ENCODE measurements at regions not wholly inside any gene's neighbourhood (a gene's known extent, or its start where the extent isn't known, plus 50 kb on each side); places are given as distances from the start of the nearest gene placed in this dataset.

DNA sequence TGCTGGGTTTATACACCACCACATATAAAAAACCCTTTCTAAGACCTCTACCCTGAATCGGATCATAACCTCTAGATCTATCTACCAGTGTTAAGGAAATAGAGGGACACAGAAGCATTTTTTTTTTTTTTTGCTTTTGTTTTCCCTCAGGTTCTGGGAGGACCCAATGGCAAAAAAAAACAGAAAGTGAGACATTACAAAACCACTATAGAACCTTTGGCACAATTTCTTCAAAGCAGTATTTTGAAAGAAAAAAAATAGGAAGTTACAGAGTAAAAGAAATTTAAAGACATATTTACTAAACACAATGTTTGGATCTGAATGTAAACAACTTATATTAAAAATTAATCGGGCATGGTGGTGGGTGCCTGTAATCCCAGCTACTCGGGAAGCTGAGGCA, 1258.7 kb upstream of the GJE1 start:
- Histone ChIP-seq H3K27ac (no peak overlapping the region), H3K4me1 (no peaks in the 10 kb centered on the region), H3K4me3 (no peak overlapping the region), H3K27me3 (ENCODE audit: low read depth) (no peaks in the 10 kb centered on the region), H3K36me3 (no peaks in the 10 kb centered on the region), H3K9me3 (no peaks in the 10 kb centered on the region)
- TF ChIP-seq, protein P1, sequence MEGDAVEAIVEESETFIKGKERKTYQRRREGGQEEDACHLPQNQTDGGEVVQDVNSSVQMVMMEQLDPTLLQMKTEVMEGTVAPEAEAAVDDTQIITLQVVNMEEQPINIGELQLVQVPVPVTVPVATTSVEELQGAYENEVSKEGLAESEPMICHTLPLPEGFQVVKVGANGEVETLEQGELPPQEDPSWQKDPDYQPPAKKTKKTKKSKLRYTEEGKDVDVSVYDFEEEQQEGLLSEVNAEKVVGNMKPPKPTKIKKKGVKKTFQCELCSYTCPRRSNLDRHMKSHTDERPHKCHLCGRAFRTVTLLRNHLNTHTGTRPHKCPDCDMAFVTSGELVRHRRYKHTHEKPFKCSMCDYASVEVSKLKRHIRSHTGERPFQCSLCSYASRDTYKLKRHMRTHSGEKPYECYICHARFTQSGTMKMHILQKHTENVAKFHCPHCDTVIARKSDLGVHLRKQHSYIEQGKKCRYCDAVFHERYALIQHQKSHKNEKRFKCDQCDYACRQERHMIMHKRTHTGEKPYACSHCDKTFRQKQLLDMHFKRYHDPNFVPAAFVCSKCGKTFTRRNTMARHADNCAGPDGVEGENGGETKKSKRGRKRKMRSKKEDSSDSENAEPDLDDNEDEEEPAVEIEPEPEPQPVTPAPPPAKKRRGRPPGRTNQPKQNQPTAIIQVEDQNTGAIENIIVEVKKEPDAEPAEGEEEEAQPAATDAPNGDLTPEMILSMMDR (IDR thresholded peaks at IDR 0.05) = no peak
- intact Hi-C loops (cut with DNase I) = no loop called here
- no peak for DNase-seq
- no peak for ATAC-seq

DNA sequence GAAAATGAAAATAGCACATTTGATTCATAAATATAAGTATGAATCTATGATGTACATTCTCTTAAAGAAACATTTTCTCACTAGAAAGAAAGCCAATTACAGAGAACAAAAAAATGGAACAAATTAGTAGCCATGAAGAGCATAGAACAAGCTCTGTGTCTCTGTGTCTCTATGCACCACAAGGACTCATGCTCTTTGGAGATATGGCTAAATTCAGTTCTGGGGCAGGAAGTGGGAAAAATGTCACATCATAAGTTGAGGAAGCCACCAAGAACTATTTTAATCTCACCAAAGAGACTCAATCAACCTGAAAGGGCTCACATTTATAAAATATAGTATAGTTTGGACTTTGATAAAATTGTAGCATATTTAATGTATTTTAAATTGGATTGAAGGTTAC, 1259.8 kb upstream of the GJE1 start:
- intact Hi-C loops (cut with DNase I) = no loop called here

DNA sequence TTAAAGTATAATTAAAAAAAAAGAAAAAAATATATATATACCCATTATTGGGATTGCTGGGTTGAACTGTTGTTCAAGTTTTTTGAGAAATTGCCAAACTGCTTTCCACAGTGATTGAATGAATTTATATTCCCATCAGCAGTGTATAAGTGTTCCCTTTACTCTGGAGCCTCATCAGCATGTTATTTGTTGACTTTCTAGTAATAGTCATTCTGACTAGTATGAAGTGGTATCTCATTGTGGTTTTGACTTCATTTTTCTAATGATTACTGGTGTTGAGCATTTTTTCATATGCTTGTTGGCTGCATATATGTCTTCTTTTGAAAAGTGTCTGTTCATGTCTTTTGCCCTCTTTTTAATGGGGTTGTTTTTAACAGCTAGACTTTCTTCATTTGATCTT, 1260.8 kb upstream of the GJE1 start:
- no peak for DNase-seq
- H3K4me1 ChIP-seq = no peaks in the 10 kb centered on the region
- H3K27ac ChIP-seq = no peak overlapping the region
- ATAC-seq = no peak
- no peaks in the 10 kb centered on the region for H3K36me3 ChIP-seq
- TF ChIP-seq, protein P1 (IDR thresholded peaks at IDR 0.05) = no peak
- H3K4me3 ChIP-seq = no peak overlapping the region
- intact Hi-C loops (cut with DNase I) = no loop called here
- no peaks in the 10 kb centered on the region for H3K27me3 ChIP-seq (ENCODE audit: low read depth)
- H3K9me3 ChIP-seq = no peaks in the 10 kb centered on the region

More for the DNA sequence above, 1259.8 kb upstream of the GJE1 start:
- no peaks in the 10 kb centered on the region for H3K4me1 ChIP-seq
- DNase-seq (no peak), ATAC-seq (no peak)
- TF ChIP-seq, protein P1 (IDR thresholded peaks at IDR 0.05) = no peak
- H3K9me3 ChIP-seq = no peaks in the 10 kb centered on the region
- no peaks in the 10 kb centered on the region for H3K27me3 ChIP-seq (ENCODE audit: low read depth)
- H3K27ac ChIP-seq = no peak overlapping the region
- no peaks in the 10 kb centered on the region for H3K36me3 ChIP-seq
- H3K4me3 ChIP-seq = no peak overlapping the region

DNA sequence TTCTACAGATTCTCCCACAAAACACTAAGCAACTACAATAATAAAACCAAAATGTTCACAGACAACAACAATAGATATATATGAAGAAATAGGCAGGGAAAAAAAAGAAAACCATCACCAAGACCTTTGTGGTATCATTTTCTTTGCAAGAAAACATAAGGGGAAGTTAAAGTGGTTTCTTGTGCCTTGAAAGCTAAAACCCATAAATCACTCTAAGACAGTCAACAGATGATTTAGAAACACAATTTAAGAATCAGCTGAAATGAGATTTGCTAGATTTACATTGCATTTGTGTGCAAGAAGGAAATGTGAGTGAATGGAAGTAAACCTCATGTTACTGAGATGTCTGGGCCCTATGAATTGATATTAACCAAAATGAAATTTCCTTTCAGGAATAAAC, 1265.4 kb upstream of the GJE1 start:
- DNase-seq = no peak
- H3K36me3 ChIP-seq = no peaks in the 10 kb centered on the region
- H3K4me3 ChIP-seq = no peak overlapping the region
- no peak for ATAC-seq
- TF ChIP-seq, protein P1 (IDR thresholded peaks at IDR 0.05) = no peak
- no peak overlapping the region for H3K27ac ChIP-seq
- H3K9me3 ChIP-seq = no peaks in the 10 kb centered on the region
- H3K27me3 ChIP-seq (ENCODE audit: low read depth) = no peaks in the 10 kb centered on the region
- H3K4me1 ChIP-seq = no peaks in the 10 kb centered on the region
- intact Hi-C loops (cut with DNase I) = no loop called here

DNA sequence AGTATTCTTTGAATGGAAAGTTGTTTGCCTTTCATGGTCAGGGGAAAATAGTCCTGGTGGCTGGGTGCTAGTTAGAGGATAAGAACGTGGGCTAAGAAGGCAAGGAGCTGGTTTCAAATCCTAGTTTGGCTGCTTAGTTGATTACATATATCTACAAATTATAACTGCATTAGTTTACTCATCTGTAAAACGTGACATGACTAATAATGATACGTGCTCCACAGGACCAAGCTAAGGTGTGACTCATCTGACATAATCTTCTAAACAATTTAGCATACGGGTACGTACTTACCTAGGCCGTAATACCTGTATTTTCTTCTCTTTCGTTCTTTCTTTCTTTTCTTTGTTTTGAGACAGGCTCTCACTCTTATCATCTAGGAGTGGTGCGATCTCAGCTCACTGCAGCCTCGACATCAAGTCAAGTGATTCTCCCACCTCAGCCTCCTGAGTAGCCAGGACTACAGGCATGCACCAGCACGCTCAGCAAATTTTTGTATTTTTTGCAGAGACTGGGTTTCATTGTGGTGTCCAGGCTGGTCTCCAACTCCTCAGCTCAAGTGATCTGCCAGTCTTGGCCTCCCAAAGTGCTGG, 1274.2 kb upstream of the GJE1 start:
- intact Hi-C loops (cut with DNase I) = no loop called here
- Histone ChIP-seq H3K9me3 (no peaks in the 10 kb centered on the region), H3K36me3 (no peaks in the 10 kb centered on the region), H3K4me1 (peaks cover 14% of the 10 kb centered on the region), H3K4me3 (no peak overlapping the region), H3K27ac (peak overlapping the region; percentile 4), H3K27me3 (ENCODE audit: low read depth) (no peaks in the 10 kb centered on the region)
- DNase-seq (no peak), ATAC-seq (no peak)
- TF ChIP-seq, protein P1 (IDR thresholded peaks at IDR 0.05) = no peak

All from lower lobe of right lung (tissue), 2 donors.